ENCODE measurements at regions not wholly inside any gene's neighbourhood (a gene's known extent, or its start where the extent isn't known, plus 50 kb on each side); places are given as distances from the start of the nearest gene placed in this dataset.
"Not testable (repeated sequence)": the region's sequence is repeated elsewhere in the genome, so short reads cannot be mapped to it uniquely, and the experiment has no call there.

GRCh38 chr12:94916663-94917062 is 86.8 kb downstream of the NDUFA12 start:
- H3K27me3 ChIP-seq (replicated peaks in 1 of 7): no peaks in the 10 kb centered on the region
- intact Hi-C loops (cut with DNase I; ENCODE audit: low total_unique reads): no loop called here
- H3K4me3 ChIP-seq: no peak overlapping the region
- WGBS, 5 donors: 87 to 94% (median 93%) methylated on average over 6 of the region's 6 CpGs
- no peaks in the 10 kb centered on the region for H3K4me1 ChIP-seq
- DNase-seq: no peak
- H3K9me3 ChIP-seq: peaks cover 0 to 11% (median 0%) of the 10 kb centered on the region in 8 donors
- TF ChIP-seq POLR2AphosphoS5 (IDR thresholded peaks at IDR 0.05): no peak
- TF ChIP-seq CTCF (IDR thresholded peaks at IDR 0.05 in 8 of 11, conservative IDR thresholded peaks at IDR 0.05 in 3 of 11): no peak
- TF ChIP-seq POLR2A (IDR thresholded peaks at IDR 0.05): no peak
- no peaks in the 10 kb centered on the region for H3K36me3 ChIP-seq
- H3K27ac ChIP-seq: no peak overlapping the region

DNA sequence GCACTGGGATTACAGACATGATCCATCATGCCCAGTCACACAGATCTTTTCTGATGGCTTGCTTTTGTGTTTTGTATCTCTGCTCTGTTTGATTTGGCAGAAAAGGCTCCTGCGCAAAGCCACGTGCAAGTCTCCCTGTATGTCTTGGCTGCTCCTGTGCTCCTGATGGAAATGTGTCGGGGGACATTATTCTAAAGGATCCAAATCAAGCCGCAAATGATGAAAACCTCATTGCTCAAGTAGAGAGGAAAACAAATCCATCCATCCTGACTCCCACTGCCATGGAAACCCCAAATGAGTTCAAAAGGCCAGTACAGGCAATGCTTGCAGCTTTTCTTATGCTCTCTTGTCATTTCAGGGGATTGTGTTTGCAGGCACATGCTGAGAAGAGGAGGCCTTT is 93.8 kb downstream of the NDUFA12 start:
- 70 to 94% (median 79%) methylated on average over 4 of the region's 4 CpGs for WGBS, 5 donors
- Histone ChIP-seq H3K4me1 (no peaks in the 10 kb centered on the region), H3K36me3 (no peaks in the 10 kb centered on the region), H3K27ac (no peak overlapping the region), H3K27me3 (replicated peaks in 1 of 7) (no peaks in the 10 kb centered on the region), H3K9me3 (peaks cover 0 to 23% (median 15%) of the 10 kb centered on the region in 8 donors), H3K4me3 (no peak overlapping the region)
- no peak for DNase-seq
- no peak for TF ChIP-seq CTCF (IDR thresholded peaks at IDR 0.05 in 8 of 11, conservative IDR thresholded peaks at IDR 0.05 in 3 of 11)
- TF ChIP-seq POLR2AphosphoS5 (IDR thresholded peaks at IDR 0.05): no peak
- no peak for TF ChIP-seq POLR2A (IDR thresholded peaks at IDR 0.05)
- intact Hi-C loops (cut with DNase I; ENCODE audit: low total_unique reads): no loop called here

- H3K27ac ChIP-seq; H3K4me1 ChIP-seq; H3K27me3 ChIP-seq (replicated peaks in 1 of 7); H3K4me3 ChIP-seq; DNase-seq; H3K36me3 ChIP-seq; intact Hi-C loops (cut with DNase I; ENCODE audit: low total_unique reads): not testable (repeated sequence)
- WGBS, 5 donors: 92 to 99% (median 97%) methylated on average over 4 of the region's 4 CpGs
- peaks cover 0 to 17% (median 12%) of the 10 kb centered on the region in 8 donors for H3K9me3 ChIP-seq
Measured at GRCh38 chr12:94905749-94906148, 97.7 kb downstream of the NDUFA12 start.

- H3K4me3 ChIP-seq: no peak overlapping the region
- H3K9me3 ChIP-seq: peaks cover 0 to 6% (median 2%) of the 10 kb centered on the region in 8 donors
- H3K4me1 ChIP-seq: no peaks in the 10 kb centered on the region
- WGBS, 5 donors: 84 to 97% (median 89%) methylated on average over 2 of the region's 2 CpGs
- H3K27ac ChIP-seq: no peak overlapping the region
- no peak for TF ChIP-seq POLR2A (IDR thresholded peaks at IDR 0.05)
- no peak for TF ChIP-seq POLR2AphosphoS5 (IDR thresholded peaks at IDR 0.05)
- no peak for TF ChIP-seq CTCF (IDR thresholded peaks at IDR 0.05 in 8 of 11, conservative IDR thresholded peaks at IDR 0.05 in 3 of 11)
- DNase-seq: no peak
- intact Hi-C loops (cut with DNase I; ENCODE audit: low total_unique reads): no loop called here
- no peaks in the 10 kb centered on the region for H3K36me3 ChIP-seq
- H3K27me3 ChIP-seq (replicated peaks in 1 of 7): no peaks in the 10 kb centered on the region
Measured at GRCh38 chr12:94900496-94900895, 103.0 kb downstream of the NDUFA12 start.

GRCh38 chr12:94898388-94898787 is 105.1 kb downstream of the NDUFA12 start:
- H3K36me3 ChIP-seq: no peaks in the 10 kb centered on the region
- H3K9me3 ChIP-seq: no peaks in the 10 kb centered on the region
- DNase-seq: no peak
- no peak overlapping the region for H3K27ac ChIP-seq
- H3K4me3 ChIP-seq: no peak overlapping the region
- no peaks in the 10 kb centered on the region for H3K4me1 ChIP-seq
- no peaks in the 10 kb centered on the region for H3K27me3 ChIP-seq (replicated peaks in 1 of 7)
- 75 to 95% (median 81%) methylated on average over 1 of the region's 1 CpG for WGBS, 5 donors
- intact Hi-C loops (cut with DNase I; ENCODE audit: low total_unique reads): no loop called here
- TF ChIP-seq POLR2AphosphoS5 (IDR thresholded peaks at IDR 0.05): no peak
- peak in 5 of 11 experiments; percentile 9 to 21 (median 19) for TF ChIP-seq CTCF (IDR thresholded peaks at IDR 0.05 in 8 of 11, conservative IDR thresholded peaks at IDR 0.05 in 3 of 11)
- no peak for TF ChIP-seq POLR2A (IDR thresholded peaks at IDR 0.05)
